ENCODE measurements at regions not wholly inside any gene's neighbourhood (a gene's known extent, or its start where the extent isn't known, plus 50 kb on each side); places are given as distances from the start of the nearest gene placed in this dataset.

DNA sequence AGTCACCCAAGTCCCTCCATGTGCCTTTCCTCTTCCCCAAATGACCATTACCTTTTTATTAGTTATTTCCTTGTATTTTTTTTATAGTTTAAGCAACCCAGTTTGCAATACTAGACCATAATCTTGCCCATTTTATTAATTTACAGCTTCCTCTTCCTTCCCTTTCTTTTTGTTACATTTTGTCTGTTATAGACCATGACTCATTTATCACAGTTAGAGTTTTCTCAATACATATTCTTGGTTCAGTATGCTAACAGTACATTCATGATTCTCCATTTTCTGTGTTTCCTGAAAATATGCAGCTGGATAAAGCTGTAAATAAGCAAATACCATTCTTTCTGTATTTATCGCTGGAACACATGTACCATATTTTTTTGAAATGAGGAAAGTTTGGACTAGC lies 376.7 kb upstream of the RAG2 start:
- Histone ChIP-seq H3K36me3 (no peaks in the 10 kb centered on the region), H3K9me3 (peaks cover 0 to 24% (median 5%) of the 10 kb centered on the region in 8 donors), H3K27me3 (replicated peaks in 1 of 7) (no peaks in the 10 kb centered on the region), H3K27ac (no peak overlapping the region), H3K4me3 (no peak overlapping the region), H3K4me1 (no peaks in the 10 kb centered on the region)
- intact Hi-C loops (cut with DNase I; ENCODE audit: low total_unique reads) = no loop called here
- no peak for TF ChIP-seq POLR2AphosphoS5 (IDR thresholded peaks at IDR 0.05)
- no peak for TF ChIP-seq CTCF (IDR thresholded peaks at IDR 0.05 in 8 of 11, conservative IDR thresholded peaks at IDR 0.05 in 3 of 11)
- no peak for TF ChIP-seq POLR2A (IDR thresholded peaks at IDR 0.05)
- DNase-seq = no peak
- WGBS, 5 donors = 95 to 100% (median 98%) methylated on average over 1 of the region's 1 CpG

GRCh38 chr11:36953976-36954375 lies 355.9 kb upstream of the RAG2 start:
- Histone ChIP-seq H3K4me3 (no peak overlapping the region), H3K9me3 (peaks cover 0 to 14% (median 9%) of the 10 kb centered on the region in 8 donors), H3K36me3 (no peaks in the 10 kb centered on the region), H3K27me3 (replicated peaks in 1 of 7) (no peaks in the 10 kb centered on the region), H3K4me1 (peaks cover 0 to 2% (median 0%) of the 10 kb centered on the region in 6 donors), H3K27ac (no peak overlapping the region)
- DNase-seq = no peak
- TF ChIP-seq POLR2A (IDR thresholded peaks at IDR 0.05) = no peak
- no peak for TF ChIP-seq POLR2AphosphoS5 (IDR thresholded peaks at IDR 0.05)
- no peak for TF ChIP-seq CTCF (IDR thresholded peaks at IDR 0.05 in 8 of 11, conservative IDR thresholded peaks at IDR 0.05 in 3 of 11)
- intact Hi-C loops (cut with DNase I; ENCODE audit: low total_unique reads) = no loop called here

GRCh38 chr11:36948460-36949127 lies 350.6 kb upstream of the RAG2 start:
- TF ChIP-seq POLR2A (IDR thresholded peaks at IDR 0.05) = no peak
- no peak for TF ChIP-seq CTCF (IDR thresholded peaks at IDR 0.05 in 8 of 11, conservative IDR thresholded peaks at IDR 0.05 in 3 of 11)
- no peak for TF ChIP-seq POLR2AphosphoS5 (IDR thresholded peaks at IDR 0.05)
- H3K9me3 ChIP-seq = no peaks in the 10 kb centered on the region
- 33 to 51% (median 45%) methylated on average over 7 of the region's 7 CpGs for WGBS, 5 donors
- no peak overlapping the region for H3K27ac ChIP-seq
- no peak overlapping the region for H3K4me3 ChIP-seq
- no peaks in the 10 kb centered on the region for H3K27me3 ChIP-seq (replicated peaks in 1 of 7)
- intact Hi-C loops (cut with DNase I; ENCODE audit: low total_unique reads) = no loop called here
- H3K4me1 ChIP-seq = peaks cover 0 to 8% (median 0%) of the 10 kb centered on the region in 6 donors
- H3K36me3 ChIP-seq = no peaks in the 10 kb centered on the region
- no peak for DNase-seq

- no peak for DNase-seq
- WGBS, 5 donors = 36 to 42% (median 37%) methylated on average over 3 of the region's 3 CpGs
- intact Hi-C loops (cut with DNase I; ENCODE audit: low total_unique reads) = no loop called here
- H3K4me1 ChIP-seq = peaks cover 0 to 8% (median 0%) of the 10 kb centered on the region in 6 donors
- H3K9me3 ChIP-seq = no peaks in the 10 kb centered on the region
- H3K27me3 ChIP-seq (replicated peaks in 1 of 7) = no peaks in the 10 kb centered on the region
- no peak overlapping the region for H3K4me3 ChIP-seq
- H3K36me3 ChIP-seq = no peaks in the 10 kb centered on the region
- H3K27ac ChIP-seq = no peak overlapping the region
- TF ChIP-seq POLR2A (IDR thresholded peaks at IDR 0.05) = no peak
- no peak for TF ChIP-seq CTCF (IDR thresholded peaks at IDR 0.05 in 8 of 11, conservative IDR thresholded peaks at IDR 0.05 in 3 of 11)
- TF ChIP-seq POLR2AphosphoS5 (IDR thresholded peaks at IDR 0.05) = no peak
Measured at GRCh38 chr11:36945384-36945783, 347.3 kb upstream of the RAG2 start.

Data from spleen (tissue), 11 donors.